Heart left ventricle (tissue), 16 donors: ENCODE measurements at regions not wholly inside any gene's neighbourhood (a gene's known extent, or its start where the extent isn't known, plus 50 kb on each side); places are given as distances from the start of the nearest gene placed in this dataset.

ENCODE experiments used
- ATAC-seq, 4 donors: fragments of 200-7000 bp; cut with Tn5 transposase; one replicate each; pipeline ENCODE4 v1.9.1; 2020 to 2022; ENCODE audit warnings: moderate library complexity in 4 of 4, mild to moderate bottlenecking in 3 of 4, moderate number of reproducible peaks in 1 of 4
- DNase-seq, 5 donors: peaks; one replicate each; pipeline ENCODE4 v3.0.0-alpha.2; 2020
- H3K27ac ChIP-seq, 12 donors: fragments of 200-600 bp; sonication (generic) in 4 of 12; one replicate each; pipeline versions ENCODE4 v1.5.0 to v1.8.0; 2016 to 2022; ENCODE audit warnings: mild to moderate bottlenecking in 2 of 12
- H3K27me3 ChIP-seq, 9 donors: fragments of 200-600 bp; sonication (generic) in 2 of 9; one replicate each; pipeline versions ENCODE4 v1.5.1 to v1.8.0; 2016 to 2022; ENCODE audit warnings: mild to moderate bottlenecking in 3 of 9
- H3K36me3 ChIP-seq, 9 donors: fragments of 200-600 bp; sonication (generic) in 2 of 9; one replicate each; pipeline versions ENCODE4 v1.5.0 to v1.8.0; 2018 to 2022; ENCODE audit warnings: mild to moderate bottlenecking in 2 of 9
- H3K4me1 ChIP-seq, 12 donors: fragments of 200-600 bp; sonication (generic) in 4 of 12; one replicate each; pipeline versions ENCODE4 v1.5.0 to v1.8.0; 2016 to 2022; ENCODE audit warnings: mild to moderate bottlenecking in 3 of 12
- H3K4me3 ChIP-seq, 12 donors: fragments of 200-600 bp; sonication (generic) in 4 of 12; one replicate each; pipeline versions ENCODE4 v1.5.0 to v1.8.0; 2017 to 2022; ENCODE audit warnings: mild to moderate bottlenecking in 9 of 12, moderate library complexity in 4 of 12
- H3K9me3 ChIP-seq, 12 donors: fragments of 200-600 bp; sonication (generic) in 4 of 12; one replicate each; pipeline versions ENCODE4 v1.5.0 to v1.8.0; 2016 to 2022; ENCODE audit warnings: mild to moderate bottlenecking in 1 of 12
- POLR2A ChIP-seq, 2 donors: fragments of 450-650 bp; IDR thresholded peaks; one replicate each; pipeline ENCODE4 v1.6.1; 2017; ENCODE audit warnings: antibody characterized with exemption in 2 of 2, mild to moderate bottlenecking in 2 of 2, moderate library complexity in 2 of 2
- WGBS, 4 donors: extraction: QIAGEN DNeasy Blood & Tissue Kit in 2 of 4; methylation state at CpG; one replicate each; pipeline versions ENCODE4 v1.1.5 to v1.1.7; 2013 to 2018; 5-methylcytosine and 5-hydroxymethylcytosine counted together
- intact Hi-C, 10 donors: fragments of 100-400 bp; cut with DNase I; formaldehyde crosslinking; loops; one replicate each; pipeline versions ENCODE4 v1.11.1 to v1.14.2; 2022
- TF ChIP-seq, protein P1 (sequence below), 12 donors: fragments of 200-600 bp; sonication (generic) in 4 of 12; IDR thresholded peaks; one replicate each; pipeline versions ENCODE4 v1.5.0 to v1.8.0; 2018 to 2022; ENCODE audit warnings: antibody characterized with exemption in 12 of 12, mild to moderate bottlenecking in 5 of 12
- donor health status: ischemic (EF 13 %, LVEDD 7.1; RV severe dilation, severe dysfunction).
- donor health status: healthy with polysubstance abuse.
- donor health status: DM: no; HTN: yes; CAD: no.
- donor health status: DM: no; HTN: no; CAD: no.
- donor health status: ischemic (EF 25% LVEDD 6.9; RV normal size, moderate dysfunction).
- donor health status: ischemic (EF 25% LVEDD 5.7; RV mildly dilated, moderate dysfunction).
- donor health status: healthy.
- donor health status: DM: yes; HTN: yes; CAD: no.
- donor health status: ischemic (EF 35%, LVEDD 5.7; RV mildly dilated, moderate dysfunction).
- donor health status: nonischemic (EF 11% LVEDD 7.7; RV severe dilation, severe dysfunction).
- donor health status: DM: yes; HTN: yes; CAD: no.
- donor health status: PGD.
- donor health status: ischemic (EF 29% LVEDD 5.4; RV normal size, mild dysfunction).
- donor health status: nonischemic (EF 23%, LVEDD 6.1; RV moderate dilation, normal function).

DNA sequence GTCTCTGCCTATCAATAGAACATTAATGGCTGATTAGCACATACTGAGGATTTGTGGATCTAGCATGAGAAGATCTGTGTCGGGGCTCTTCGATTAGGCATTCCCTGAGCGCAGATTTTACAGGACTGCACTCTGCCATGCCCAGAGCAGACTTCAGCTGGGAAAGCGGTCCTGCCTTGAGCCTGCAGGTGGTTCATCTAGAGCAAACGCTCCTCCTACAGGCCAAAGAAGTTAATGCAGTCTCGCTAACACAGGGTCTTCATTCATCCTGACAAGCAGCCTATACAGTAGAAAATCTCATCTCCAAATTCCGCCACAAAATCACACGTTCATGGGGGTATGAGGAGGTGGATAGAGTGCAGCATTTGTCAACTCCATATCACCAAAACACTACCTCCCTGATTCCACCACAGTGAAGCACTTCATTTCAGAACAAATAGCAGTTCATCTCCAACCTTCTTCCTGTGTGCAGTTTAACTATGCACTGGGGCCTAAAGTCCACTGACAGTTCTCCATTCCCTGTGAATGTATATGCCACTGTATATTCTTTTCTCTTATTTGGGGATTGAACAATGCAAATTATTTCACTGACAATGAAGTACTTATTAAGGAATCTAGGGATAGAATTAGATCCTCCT, 405.8 kb downstream of the IGSF11 start:
- no peaks in the 10 kb centered on the region for H3K4me1 ChIP-seq
- H3K36me3 ChIP-seq, result no peaks in the 10 kb centered on the region
- 5 to 7% (median 6%) methylated on average over 6 to 8 of the region's 8 CpGs for WGBS, 4 donors
- H3K9me3 ChIP-seq, result no peaks in the 10 kb centered on the region
- no peak overlapping the region for H3K4me3 ChIP-seq
- DNase-seq (peak in 4 of 5 donors; percentile 34 to 53 (median 45)), ATAC-seq (peak in 3 of 4 donors; percentile 52 to 86 (median 80))
- TF ChIP-seq, protein P1, sequence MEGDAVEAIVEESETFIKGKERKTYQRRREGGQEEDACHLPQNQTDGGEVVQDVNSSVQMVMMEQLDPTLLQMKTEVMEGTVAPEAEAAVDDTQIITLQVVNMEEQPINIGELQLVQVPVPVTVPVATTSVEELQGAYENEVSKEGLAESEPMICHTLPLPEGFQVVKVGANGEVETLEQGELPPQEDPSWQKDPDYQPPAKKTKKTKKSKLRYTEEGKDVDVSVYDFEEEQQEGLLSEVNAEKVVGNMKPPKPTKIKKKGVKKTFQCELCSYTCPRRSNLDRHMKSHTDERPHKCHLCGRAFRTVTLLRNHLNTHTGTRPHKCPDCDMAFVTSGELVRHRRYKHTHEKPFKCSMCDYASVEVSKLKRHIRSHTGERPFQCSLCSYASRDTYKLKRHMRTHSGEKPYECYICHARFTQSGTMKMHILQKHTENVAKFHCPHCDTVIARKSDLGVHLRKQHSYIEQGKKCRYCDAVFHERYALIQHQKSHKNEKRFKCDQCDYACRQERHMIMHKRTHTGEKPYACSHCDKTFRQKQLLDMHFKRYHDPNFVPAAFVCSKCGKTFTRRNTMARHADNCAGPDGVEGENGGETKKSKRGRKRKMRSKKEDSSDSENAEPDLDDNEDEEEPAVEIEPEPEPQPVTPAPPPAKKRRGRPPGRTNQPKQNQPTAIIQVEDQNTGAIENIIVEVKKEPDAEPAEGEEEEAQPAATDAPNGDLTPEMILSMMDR (IDR thresholded peaks at IDR 0.05), result peak; percentile 56 to 77 (median 70)
- no peak for TF ChIP-seq POLR2A (IDR thresholded peaks at IDR 0.05)
- no peak overlapping the region for H3K27ac ChIP-seq
- H3K27me3 ChIP-seq, result peaks cover 0 to 3% (median 0%) of the 10 kb centered on the region in 9 donors
- intact Hi-C loops, result no loop called here

DNA sequence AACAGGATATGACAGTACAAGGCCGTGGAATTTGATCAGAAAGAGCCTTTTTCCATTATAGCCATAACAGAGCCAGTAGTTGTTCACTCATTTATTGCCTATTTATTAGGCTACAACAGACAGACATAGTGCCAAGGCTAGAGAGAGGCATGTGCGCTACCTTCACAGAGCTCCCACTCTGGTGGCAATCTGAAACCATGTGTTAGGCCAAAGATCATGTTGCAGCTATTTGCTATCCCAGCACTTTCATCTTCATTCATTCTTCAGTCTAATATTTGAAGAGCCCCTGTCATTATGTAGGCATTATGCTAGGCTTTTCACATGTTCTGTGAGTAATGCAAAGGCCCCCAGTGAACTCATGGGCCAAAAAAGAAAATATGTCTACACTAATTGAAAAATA, 404.8 kb downstream of the IGSF11 start:
- no peaks in the 10 kb centered on the region for H3K36me3 ChIP-seq
- H3K9me3 ChIP-seq, result no peaks in the 10 kb centered on the region
- no peak overlapping the region for H3K27ac ChIP-seq
- no peak overlapping the region for H3K4me3 ChIP-seq
- 89 to 95% (median 92%) methylated on average over 2 of the region's 2 CpGs for WGBS, 4 donors
- no peak for ATAC-seq
- peaks cover 0 to under 1% (median 0%) of the 10 kb centered on the region in 9 donors for H3K27me3 ChIP-seq
- no peaks in the 10 kb centered on the region for H3K4me1 ChIP-seq
- no peak for DNase-seq
- TF ChIP-seq POLR2A (IDR thresholded peaks at IDR 0.05), result no peak
- TF ChIP-seq, protein P1 (IDR thresholded peaks at IDR 0.05), result no peak
- intact Hi-C loops, result no loop called here

DNA sequence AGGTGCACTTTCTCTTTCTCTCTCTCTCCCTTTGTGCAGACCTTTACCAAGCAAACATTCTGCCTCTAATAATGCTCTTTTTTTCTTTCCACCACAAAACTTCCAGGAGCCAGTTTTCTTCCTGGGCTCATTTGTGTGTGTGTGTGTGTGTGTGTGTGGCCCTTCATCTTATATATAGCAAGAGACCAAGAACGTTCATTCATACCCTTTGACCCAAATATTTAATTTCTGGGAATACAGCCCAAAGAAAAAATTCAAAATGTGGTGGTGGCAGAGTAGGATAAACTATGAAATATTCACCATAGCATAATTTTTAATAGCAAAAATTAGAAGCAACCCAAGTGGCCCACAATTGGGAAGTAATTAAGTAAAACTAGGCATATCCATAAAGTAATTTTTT, 398.9 kb downstream of the IGSF11 start:
- Histone ChIP-seq H3K27me3 (peaks cover 0 to 19% (median 0%) of the 10 kb centered on the region in 9 donors), H3K4me1 (no peaks in the 10 kb centered on the region), H3K27ac (no peak overlapping the region), H3K36me3 (no peaks in the 10 kb centered on the region), H3K9me3 (no peaks in the 10 kb centered on the region), H3K4me3 (no peak overlapping the region)
- ATAC-seq, result no peak
- no peak for TF ChIP-seq POLR2A (IDR thresholded peaks at IDR 0.05)
- TF ChIP-seq, protein P1 (IDR thresholded peaks at IDR 0.05), result no peak
- DNase-seq, result no peak
- WGBS, 4 donors, result 37 to 52% (median 45%) methylated on average over 1 of the region's 1 CpG
- intact Hi-C loops, result loop anchor here in 1 of 10 donors (5.0 kb wide), 1 partner anchor 658 kb away; no protein-coding TSS in a partner anchor

DNA sequence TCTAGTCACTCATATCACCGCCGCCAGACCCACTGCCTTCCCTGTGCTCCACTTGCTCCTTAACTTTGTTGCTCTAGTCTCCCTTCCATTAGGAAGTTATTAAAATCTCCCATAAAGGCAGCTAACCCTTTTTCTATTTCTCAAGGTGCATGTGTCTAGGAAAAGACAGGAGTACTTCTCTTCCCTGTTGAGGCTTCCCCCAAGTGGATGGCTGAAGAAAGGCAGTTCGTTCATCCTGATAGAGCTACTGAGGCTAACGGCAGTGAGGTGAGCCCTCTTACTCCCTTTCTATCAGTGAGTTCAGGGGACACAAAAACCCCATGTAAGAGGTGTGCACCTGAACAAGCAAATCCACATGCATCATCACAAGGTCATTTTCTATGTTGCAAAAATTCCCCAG, 397.8 kb downstream of the IGSF11 start:
- Histone ChIP-seq H3K27ac (no peak overlapping the region), H3K4me1 (no peaks in the 10 kb centered on the region), H3K9me3 (no peaks in the 10 kb centered on the region), H3K27me3 (peaks cover 0 to 19% (median 0%) of the 10 kb centered on the region in 9 donors), H3K4me3 (no peak overlapping the region), H3K36me3 (no peaks in the 10 kb centered on the region)
- DNase-seq, result no peak
- TF ChIP-seq, protein P1 (IDR thresholded peaks at IDR 0.05), result no peak
- no peak for TF ChIP-seq POLR2A (IDR thresholded peaks at IDR 0.05)
- WGBS, 4 donors, result 52 to 59% (median 54%) methylated on average over 4 of the region's 4 CpGs
- no peak for ATAC-seq
- intact Hi-C loops, result loop anchor here in 1 of 10 donors (5.0 kb wide), 1 partner anchor 660 kb away; no protein-coding TSS in a partner anchor
